Erythroblast (primary cell): ENCODE measurements at regions not wholly inside any gene's neighbourhood (a gene's known extent, or its start where the extent isn't known, plus 50 kb on each side); places are given as distances from the start of the nearest gene placed in this dataset.

ENCODE experiments used
- GATA1 ChIP-seq: IDR thresholded peaks from 2 replicates; pipeline ENCODE4 v1.6.1; 2011; ENCODE audit warnings: low read depth, mild to moderate bottlenecking, control low read depth, low read length, moderate library complexity
- POLR2A ChIP-seq: IDR thresholded peaks from 2 replicates; pipeline ENCODE4 v1.6.1; 2011; ENCODE audit warnings: mild to moderate bottlenecking, low read length

DNA sequence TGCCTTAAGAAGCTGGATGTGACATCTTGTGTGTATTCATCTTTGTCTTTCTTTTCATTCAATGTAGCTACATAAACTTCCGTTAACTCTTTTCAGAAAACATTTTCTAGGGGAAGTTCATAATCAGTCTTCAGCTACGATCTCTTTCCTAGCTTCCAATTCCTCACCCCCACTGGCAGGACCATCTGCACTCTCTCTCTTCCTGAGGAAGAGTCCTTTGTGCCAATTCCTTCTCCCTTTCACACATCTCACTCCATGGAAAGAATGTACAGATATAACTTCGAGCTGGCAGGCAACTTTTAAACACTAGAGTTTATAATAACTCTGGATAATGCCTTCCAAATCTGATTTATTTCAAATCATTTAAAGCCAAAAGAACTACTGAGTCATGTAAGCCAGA lies 495.7 kb downstream of the GALC start:
- TF ChIP-seq POLR2A (no peak), GATA1 (no peak)
